Esophagus mucosa (tissue), 1 donor: ENCODE measurements at regions not wholly inside any gene's neighbourhood (a gene's known extent, or its start where the extent isn't known, plus 50 kb on each side); places are given as distances from the start of the nearest gene placed in this dataset.

Source experiments
- ATAC-seq: fragments of 200-7000 bp; cut with Tn5 transposase; one replicate; pipeline ENCODE4 v1.9.1; 2020
- donor health status: DM: yes; HTN: yes; CAD: no.

- no peak for ATAC-seq
Measured at GRCh38 chr22:48960576-48960975, 867.1 kb downstream of the BRD1 start.

DNA sequence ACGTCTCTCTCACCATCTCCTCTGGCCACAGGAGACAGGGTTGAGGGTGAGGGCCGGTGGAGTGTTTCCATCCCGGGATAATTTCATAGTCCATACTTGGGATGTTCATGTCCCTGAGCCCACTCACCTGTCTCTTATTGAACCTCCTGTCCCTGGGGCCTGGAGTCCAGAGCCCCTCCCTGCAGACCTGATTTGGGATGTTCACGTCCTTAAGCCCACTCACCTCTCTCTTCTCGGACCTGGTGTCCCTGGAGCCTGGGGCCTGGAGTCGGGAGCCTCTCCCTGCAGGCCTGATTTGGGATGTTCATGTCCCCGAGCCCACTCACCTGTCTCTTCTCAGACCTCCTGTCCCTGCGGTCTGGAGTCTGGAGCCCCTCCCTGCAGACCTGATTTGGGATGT, 868.2 kb downstream of the BRD1 start:
- no peak for ATAC-seq

- ATAC-seq, result no peak
Measured at GRCh38 chr22:48957987-48958321, 869.7 kb downstream of the BRD1 start.

- no peak for ATAC-seq
Measured at GRCh38 chr22:48957311-48957986, 870.2 kb downstream of the BRD1 start.

- no peak for ATAC-seq
Measured at GRCh38 chr22:48955351-48956311, 872.0 kb downstream of the BRD1 start.

GRCh38 chr22:48954781-48955311, 872.8 kb downstream of the BRD1 start:
- ATAC-seq, result no peak

- ATAC-seq, result no peak
Measured at GRCh38 chr22:48953830-48954229, 873.8 kb downstream of the BRD1 start.

DNA sequence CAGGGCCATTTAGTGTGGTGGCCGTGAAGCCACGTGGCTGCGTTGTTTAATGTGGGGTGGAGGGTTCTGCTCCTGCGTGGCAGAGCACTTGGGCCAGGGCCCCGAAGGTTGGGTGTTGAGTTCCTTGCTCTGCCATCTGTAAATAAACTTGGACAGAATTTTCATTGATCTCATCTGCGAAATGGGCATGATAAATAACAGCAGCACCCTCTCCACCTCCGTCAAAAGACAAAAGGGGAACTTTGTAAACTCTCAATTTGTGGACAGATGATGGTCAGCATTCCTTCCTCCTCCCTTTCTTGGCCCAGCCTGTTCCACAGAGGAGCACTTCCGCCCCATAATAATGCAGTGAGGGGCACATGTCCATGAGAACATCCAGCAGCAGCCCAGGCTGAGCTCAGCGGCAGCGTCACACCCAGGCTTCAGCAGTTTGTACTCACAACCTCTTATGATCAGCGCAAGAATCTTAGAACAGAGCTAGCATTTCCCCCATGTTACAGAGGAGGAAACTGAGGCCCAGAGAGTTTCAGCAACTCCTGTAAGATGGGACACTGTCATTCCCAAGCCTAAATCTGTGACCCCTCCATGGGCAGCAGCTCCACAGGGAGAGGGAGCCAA, 874.5 kb downstream of the BRD1 start:
- ATAC-seq, result no peak

GRCh38 chr22:48952256-48953102, 875.2 kb downstream of the BRD1 start:
- ATAC-seq, result no peak

GRCh38 chr22:48951836-48952235, 875.8 kb downstream of the BRD1 start:
- ATAC-seq, result no peak

DNA sequence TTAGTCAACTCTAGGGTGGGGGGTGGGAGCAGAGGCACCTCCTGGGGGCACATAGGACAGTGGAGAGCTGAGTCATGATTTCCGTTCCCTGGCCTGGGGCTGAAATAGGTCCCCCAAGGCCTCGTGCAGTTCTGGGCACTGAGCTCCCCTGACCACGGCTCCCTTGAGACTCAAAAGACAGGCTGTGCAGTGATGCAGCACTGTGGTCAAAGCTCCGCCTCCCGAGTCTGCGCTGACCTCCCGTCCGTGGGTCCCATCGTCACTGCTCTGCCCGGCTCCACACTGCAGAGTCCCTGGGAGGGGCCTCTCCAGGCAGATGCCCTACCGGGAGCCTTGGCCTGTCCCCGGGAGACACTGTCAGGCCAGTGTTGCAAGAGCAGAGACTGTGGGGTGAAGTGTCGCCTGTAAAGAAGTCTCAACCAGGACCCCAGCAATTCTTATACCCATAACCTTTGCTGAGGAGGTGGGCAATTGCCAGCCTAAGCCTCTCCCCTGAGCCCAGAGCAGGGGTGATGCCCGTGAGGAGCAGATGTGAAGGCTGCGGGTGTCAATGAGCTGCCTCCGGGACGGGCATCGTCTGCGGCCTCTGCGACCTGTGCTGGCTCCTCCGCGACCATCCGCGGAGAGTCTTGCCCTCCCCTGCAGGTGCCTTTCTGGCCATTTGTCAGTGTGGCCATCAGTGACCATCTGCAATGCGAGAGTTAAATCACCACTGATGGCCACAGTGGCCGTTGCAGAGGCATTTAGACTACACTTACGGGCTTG, 877.3 kb downstream of the BRD1 start:
- ATAC-seq, result no peak

DNA sequence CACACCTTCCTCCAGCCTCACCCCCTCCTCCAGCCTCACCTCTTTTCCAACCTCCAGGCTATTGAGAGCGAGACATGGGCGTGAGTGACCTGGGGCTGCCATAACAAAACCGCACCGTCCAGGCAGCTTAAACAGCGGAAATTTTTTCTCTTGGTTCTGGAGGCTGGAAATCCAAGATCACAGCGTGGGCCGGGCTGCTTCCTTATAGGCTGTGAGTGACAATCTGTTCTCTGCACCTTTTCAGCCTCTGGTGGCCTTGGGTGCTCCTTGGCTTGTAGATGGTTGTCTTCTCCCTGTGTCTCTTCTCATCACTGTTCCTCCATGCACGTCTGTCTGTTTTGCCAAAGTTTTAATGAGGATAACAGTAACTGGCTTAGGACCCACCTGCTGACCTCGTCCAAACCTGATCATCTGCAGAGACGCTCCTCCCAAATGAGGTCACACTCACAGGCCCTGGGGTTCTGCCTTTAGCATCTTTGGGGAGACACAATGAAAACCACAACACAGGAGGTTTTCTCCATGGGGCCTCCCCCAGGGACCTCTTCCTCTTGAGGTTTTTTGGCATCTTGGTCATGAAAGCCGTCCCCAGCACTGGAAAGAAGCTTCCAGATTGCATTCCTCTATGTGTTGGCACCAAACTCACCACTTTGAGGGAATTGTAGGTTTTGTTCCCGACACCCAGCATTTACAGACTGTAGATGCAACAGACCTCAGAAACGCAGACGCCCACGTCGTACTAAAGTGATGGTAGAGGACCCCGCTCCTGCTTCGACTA, 878.1 kb downstream of the BRD1 start:
- no peak for ATAC-seq

DNA sequence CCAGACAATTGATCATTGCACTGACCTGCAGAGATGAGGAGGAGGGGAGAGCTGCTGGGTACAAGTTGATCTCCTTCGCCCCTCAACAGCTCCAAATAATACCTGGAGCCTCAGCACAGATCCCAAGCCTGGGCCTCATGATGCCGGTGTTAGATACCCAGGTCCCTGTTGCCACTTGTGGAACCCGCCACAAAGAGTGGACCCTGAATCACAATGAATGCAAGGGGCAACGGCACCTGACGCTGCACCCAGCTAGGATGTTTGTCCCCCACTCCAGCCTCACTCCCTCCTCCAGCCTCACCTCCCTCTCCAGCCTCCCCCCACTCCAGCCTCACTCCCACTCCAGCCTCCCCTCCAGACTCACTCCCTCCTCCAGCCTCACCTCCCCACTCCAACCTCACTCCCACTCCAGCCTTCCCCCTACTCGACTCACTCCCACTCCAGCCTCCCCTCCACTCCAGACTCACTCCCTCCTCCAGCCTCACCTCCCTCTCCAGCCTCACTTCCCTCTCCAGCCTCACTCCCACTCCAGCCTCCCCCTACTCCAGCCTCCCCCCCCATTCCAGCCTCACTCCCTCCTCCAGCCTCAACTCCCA, 879.0 kb downstream of the BRD1 start:
- ATAC-seq, result no peak

- ATAC-seq, result no peak
Measured at GRCh38 chr22:48947636-48948035, 880.0 kb downstream of the BRD1 start.

- no peak for ATAC-seq
Measured at GRCh38 chr22:48945621-48946458, 881.8 kb downstream of the BRD1 start.

GRCh38 chr22:48944751-48945620, 882.7 kb downstream of the BRD1 start:
- no peak for ATAC-seq

- ATAC-seq, result no peak
Measured at GRCh38 chr22:48944433-48944750, 883.3 kb downstream of the BRD1 start.
